ENCODE measurements at regions not wholly inside any gene's neighbourhood (a gene's known extent, or its start where the extent isn't known, plus 50 kb on each side); places are given as distances from the start of the nearest gene placed in this dataset.

DNA sequence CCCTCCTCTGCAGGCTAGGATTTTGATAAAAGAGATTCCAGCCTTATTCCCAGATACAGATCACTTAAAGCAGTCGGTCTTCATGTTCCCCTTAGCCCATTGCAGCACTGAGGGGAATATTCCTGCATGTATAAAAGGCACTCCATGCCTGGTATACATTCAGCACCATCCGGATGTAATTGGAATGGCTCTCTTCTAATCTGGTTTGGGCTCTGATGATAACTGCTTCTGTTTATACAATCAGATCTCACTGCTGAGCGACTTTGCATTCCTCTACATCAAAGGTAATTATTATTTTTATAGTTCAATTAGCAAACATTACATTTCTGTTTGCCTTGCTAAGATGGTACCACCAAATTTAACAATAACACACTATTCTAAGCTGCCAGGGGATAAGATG, 746.9 kb upstream of the CELF4 start (continued):
- no peak for TF ChIP-seq EGR1 (IDR thresholded peaks at IDR 0.05; ENCODE audit: low read depth in 2 of 2)
- TF ChIP-seq, protein P1, sequence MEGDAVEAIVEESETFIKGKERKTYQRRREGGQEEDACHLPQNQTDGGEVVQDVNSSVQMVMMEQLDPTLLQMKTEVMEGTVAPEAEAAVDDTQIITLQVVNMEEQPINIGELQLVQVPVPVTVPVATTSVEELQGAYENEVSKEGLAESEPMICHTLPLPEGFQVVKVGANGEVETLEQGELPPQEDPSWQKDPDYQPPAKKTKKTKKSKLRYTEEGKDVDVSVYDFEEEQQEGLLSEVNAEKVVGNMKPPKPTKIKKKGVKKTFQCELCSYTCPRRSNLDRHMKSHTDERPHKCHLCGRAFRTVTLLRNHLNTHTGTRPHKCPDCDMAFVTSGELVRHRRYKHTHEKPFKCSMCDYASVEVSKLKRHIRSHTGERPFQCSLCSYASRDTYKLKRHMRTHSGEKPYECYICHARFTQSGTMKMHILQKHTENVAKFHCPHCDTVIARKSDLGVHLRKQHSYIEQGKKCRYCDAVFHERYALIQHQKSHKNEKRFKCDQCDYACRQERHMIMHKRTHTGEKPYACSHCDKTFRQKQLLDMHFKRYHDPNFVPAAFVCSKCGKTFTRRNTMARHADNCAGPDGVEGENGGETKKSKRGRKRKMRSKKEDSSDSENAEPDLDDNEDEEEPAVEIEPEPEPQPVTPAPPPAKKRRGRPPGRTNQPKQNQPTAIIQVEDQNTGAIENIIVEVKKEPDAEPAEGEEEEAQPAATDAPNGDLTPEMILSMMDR (IDR thresholded peaks at IDR 0.05; ENCODE audit: low read depth, low read length, missing input control) = no peak

DNA sequence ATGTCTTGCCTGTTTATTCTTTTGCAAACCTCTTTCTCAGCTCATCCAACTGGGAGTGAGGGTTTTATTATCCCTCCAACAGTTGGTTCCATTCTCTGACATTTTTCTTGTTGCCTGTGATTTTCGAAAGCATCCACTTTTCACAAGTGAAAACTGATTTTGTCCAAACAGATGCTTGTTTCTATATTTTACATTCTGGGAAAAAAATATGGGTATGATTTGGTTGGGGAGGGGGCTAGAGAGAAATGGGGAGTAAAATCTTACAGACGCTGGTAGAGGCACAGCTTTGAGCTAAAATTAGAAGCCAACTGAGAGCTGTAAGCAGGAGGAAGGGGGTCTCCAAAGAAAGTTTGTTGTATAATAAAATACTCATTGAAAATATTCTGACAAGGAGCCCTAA, 745.3 kb upstream of the CELF4 start:
- TF ChIP-seq, protein P1 (IDR thresholded peaks at IDR 0.05; ENCODE audit: low read depth, low read length, missing input control) = no peak
- TF ChIP-seq TAF1 (conservative IDR thresholded peaks at IDR 0.05) = no peak
- TF ChIP-seq, protein P2, sequence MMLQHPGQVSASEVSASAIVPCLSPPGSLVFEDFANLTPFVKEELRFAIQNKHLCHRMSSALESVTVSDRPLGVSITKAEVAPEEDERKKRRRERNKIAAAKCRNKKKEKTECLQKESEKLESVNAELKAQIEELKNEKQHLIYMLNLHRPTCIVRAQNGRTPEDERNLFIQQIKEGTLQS (IDR thresholded peaks at IDR 0.05) = no peak
- DNase-seq (ENCODE audit: low spot score) = no peak
- WGBS = 60% methylated on average over 2 of the region's 2 CpGs

DNA sequence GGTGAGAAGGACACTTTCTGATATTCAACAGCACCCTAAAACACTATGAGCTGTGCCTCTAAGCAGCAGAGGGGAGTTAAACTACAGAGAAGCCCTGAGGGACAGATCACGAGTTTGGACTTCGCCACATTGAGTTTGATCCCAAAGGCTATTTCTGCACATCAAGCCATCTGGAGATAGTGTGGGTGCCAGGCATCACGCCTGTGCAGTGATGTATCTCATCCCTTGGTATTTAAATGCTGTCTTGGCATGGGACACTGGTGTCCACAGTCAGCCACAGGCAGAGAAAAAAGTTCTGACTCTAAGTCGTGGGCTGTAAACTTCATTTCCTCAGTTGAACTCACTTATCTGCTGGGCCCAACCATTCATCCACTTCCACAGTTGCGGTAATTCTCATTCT, 742.3 kb upstream of the CELF4 start:
- Histone ChIP-seq H3K4me1 (ENCODE audit: control insufficient read depth in 4 of 4, insufficient read depth in 4 of 4, low read length in 3 of 4) (no peaks in the 10 kb centered on the region), H3K9me3 (ENCODE audit: control insufficient read depth in 4 of 4, low read length in 3 of 4) (no peaks in the 10 kb centered on the region), H3K27ac (ENCODE audit: low read depth in 1 of 2, low read length in 2 of 2) (no peak overlapping the region), H3K9ac (ENCODE audit: low read depth in 1 of 2, low read length in 2 of 2) (no peak overlapping the region), H3K27me3 (ENCODE audit: control insufficient read depth in 4 of 4, insufficient read depth in 4 of 4, low read length in 3 of 4) (peaks cover 0 to 5% (median 1%) of the 10 kb centered on the region in 4 donors), H3K4me3 (ENCODE audit: low read depth in 1 of 3, low read length in 3 of 3) (no peak overlapping the region), H3K36me3 (ENCODE audit: control insufficient read depth in 4 of 4, insufficient read depth in 3 of 4, low read depth in 1 of 4, low read length in 3 of 4) (no peaks in the 10 kb centered on the region)
- TF ChIP-seq TAF1 (conservative IDR thresholded peaks at IDR 0.05) (no peak), RAD21 (IDR thresholded peaks at IDR 0.05) (no peak), HNF4A (conservative IDR thresholded peaks at IDR 0.05) (no peak), SP1 (IDR thresholded peaks at IDR 0.05) (no peak), FOXA2 (IDR thresholded peaks at IDR 0.05) (no peak), RXRA (IDR thresholded peaks at IDR 0.05) (no peak), YY1 (IDR thresholded peaks at IDR 0.05) (no peak), EGR1 (IDR thresholded peaks at IDR 0.05; ENCODE audit: low read depth in 2 of 2) (no peak), FOXA1 (IDR thresholded peaks at IDR 0.05) (no peak), NR2F2 (IDR thresholded peaks at IDR 0.05) (no peak), GABPA (IDR thresholded peaks at IDR 0.05 in 1 of 2, conservative IDR thresholded peaks at IDR 0.05 in 1 of 2) (no peak), HNF4G (IDR thresholded peaks at IDR 0.05) (no peak)
- TF ChIP-seq, protein P3, sequence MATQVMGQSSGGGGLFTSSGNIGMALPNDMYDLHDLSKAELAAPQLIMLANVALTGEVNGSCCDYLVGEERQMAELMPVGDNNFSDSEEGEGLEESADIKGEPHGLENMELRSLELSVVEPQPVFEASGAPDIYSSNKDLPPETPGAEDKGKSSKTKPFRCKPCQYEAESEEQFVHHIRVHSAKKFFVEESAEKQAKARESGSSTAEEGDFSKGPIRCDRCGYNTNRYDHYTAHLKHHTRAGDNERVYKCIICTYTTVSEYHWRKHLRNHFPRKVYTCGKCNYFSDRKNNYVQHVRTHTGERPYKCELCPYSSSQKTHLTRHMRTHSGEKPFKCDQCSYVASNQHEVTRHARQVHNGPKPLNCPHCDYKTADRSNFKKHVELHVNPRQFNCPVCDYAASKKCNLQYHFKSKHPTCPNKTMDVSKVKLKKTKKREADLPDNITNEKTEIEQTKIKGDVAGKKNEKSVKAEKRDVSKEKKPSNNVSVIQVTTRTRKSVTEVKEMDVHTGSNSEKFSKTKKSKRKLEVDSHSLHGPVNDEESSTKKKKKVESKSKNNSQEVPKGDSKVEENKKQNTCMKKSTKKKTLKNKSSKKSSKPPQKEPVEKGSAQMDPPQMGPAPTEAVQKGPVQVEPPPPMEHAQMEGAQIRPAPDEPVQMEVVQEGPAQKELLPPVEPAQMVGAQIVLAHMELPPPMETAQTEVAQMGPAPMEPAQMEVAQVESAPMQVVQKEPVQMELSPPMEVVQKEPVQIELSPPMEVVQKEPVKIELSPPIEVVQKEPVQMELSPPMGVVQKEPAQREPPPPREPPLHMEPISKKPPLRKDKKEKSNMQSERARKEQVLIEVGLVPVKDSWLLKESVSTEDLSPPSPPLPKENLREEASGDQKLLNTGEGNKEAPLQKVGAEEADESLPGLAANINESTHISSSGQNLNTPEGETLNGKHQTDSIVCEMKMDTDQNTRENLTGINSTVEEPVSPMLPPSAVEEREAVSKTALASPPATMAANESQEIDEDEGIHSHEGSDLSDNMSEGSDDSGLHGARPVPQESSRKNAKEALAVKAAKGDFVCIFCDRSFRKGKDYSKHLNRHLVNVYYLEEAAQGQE (IDR thresholded peaks at IDR 0.05) = no peak
- TF ChIP-seq, protein P4, sequence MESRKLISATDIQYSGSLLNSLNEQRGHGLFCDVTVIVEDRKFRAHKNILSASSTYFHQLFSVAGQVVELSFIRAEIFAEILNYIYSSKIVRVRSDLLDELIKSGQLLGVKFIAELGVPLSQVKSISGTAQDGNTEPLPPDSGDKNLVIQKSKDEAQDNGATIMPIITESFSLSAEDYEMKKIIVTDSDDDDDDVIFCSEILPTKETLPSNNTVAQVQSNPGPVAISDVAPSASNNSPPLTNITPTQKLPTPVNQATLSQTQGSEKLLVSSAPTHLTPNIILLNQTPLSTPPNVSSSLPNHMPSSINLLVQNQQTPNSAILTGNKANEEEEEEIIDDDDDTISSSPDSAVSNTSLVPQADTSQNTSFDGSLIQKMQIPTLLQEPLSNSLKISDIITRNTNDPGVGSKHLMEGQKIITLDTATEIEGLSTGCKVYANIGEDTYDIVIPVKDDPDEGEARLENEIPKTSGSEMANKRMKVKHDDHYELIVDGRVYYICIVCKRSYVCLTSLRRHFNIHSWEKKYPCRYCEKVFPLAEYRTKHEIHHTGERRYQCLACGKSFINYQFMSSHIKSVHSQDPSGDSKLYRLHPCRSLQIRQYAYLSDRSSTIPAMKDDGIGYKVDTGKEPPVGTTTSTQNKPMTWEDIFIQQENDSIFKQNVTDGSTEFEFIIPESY (IDR thresholded peaks at IDR 0.05) = no peak
- TF ChIP-seq, protein P1 (IDR thresholded peaks at IDR 0.05; ENCODE audit: low read depth, low read length, missing input control) = no peak
- TF ChIP-seq, protein P5, sequence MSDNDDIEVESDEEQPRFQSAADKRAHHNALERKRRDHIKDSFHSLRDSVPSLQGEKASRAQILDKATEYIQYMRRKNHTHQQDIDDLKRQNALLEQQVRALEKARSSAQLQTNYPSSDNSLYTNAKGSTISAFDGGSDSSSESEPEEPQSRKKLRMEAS (IDR thresholded peaks at IDR 0.05) = no peak
- TF ChIP-seq, protein P2 (IDR thresholded peaks at IDR 0.05) = no peak
- WGBS = 77% methylated on average over 5 of the region's 5 CpGs
- no peak for DNase-seq (ENCODE audit: low spot score)

More for the DNA sequence above, 745.3 kb upstream of the CELF4 start:
- H3K4me3 ChIP-seq (ENCODE audit: low read depth in 1 of 3, low read length in 3 of 3) = no peak overlapping the region
- H3K36me3 ChIP-seq (ENCODE audit: control insufficient read depth in 4 of 4, insufficient read depth in 3 of 4, low read depth in 1 of 4, low read length in 3 of 4) = no peaks in the 10 kb centered on the region
- H3K9me3 ChIP-seq (ENCODE audit: control insufficient read depth in 4 of 4, low read length in 3 of 4) = no peaks in the 10 kb centered on the region
- H3K9ac ChIP-seq (ENCODE audit: low read depth in 1 of 2, low read length in 2 of 2) = no peak overlapping the region
- H3K27me3 ChIP-seq (ENCODE audit: control insufficient read depth in 4 of 4, insufficient read depth in 4 of 4, low read length in 3 of 4) = peaks cover 0 to 5% (median 0%) of the 10 kb centered on the region in 4 donors
- H3K4me1 ChIP-seq (ENCODE audit: control insufficient read depth in 4 of 4, insufficient read depth in 4 of 4, low read length in 3 of 4) = no peaks in the 10 kb centered on the region
- no peak overlapping the region for H3K27ac ChIP-seq (ENCODE audit: low read depth in 1 of 2, low read length in 2 of 2)

Data from liver (tissue), 8 donors.